KBM-7 (cell line): ENCODE measurements at regions not wholly inside any gene's neighbourhood (a gene's known extent, or its start where the extent isn't known, plus 50 kb on each side); places are given as distances from the start of the nearest gene placed in this dataset.

Experiments
- DNase-seq: peaks from one replicate; pipeline ENCODE4 v3.0.0-alpha.2; 2015
- in situ Hi-C: fragments of 300-500 bp; cut with MboI; formaldehyde crosslinking; loops from 2 replicates; pipeline ENCODE4 v1.14.3; 2020; ENCODE audit warnings: low sequenced_read_pairs, low pct_unique_long_range_greater_than_20kb, mixed read lengths

DNA sequence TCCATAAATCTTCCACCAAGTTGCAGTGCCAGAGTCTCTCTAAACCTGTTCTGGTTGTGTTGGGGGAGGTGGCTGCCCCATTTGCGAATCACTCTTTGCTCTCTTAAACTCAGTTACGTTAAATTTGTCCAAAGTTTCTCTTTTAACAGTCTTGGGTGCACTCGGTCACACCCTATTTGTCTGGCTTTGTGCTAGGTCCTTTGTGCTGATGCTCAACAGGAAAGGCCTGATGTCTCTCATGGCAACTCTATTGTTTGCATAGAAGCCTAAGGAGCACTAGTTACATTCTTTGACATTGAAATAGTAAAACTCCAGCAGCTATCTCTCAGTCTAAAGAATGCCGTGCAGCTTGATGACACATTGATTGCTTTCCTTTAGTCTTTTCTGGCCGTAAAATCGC lies 105.1 kb downstream of the TRMT11 start:
- in situ Hi-C loops = no loop called here
- no peak for DNase-seq

DNA sequence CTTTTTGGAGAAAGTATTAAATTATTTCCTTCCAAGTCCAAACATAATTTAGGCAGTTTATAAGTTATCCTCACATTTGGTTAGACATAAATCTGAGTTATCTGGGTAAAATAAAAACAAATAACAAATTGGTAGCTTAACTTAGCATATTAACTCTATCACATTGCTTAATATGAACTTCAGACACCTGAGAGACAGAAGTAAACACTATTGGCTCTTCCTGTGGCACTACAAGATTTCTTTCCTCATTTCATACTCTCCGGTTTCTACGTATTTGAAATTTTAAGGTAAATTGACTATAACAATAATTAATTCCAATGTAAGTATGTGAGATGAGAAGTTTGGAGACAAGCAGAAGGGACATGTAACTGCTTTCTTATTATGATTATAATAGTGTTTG lies 106.8 kb downstream of the TRMT11 start:
- in situ Hi-C loops = no loop called here

DNA sequence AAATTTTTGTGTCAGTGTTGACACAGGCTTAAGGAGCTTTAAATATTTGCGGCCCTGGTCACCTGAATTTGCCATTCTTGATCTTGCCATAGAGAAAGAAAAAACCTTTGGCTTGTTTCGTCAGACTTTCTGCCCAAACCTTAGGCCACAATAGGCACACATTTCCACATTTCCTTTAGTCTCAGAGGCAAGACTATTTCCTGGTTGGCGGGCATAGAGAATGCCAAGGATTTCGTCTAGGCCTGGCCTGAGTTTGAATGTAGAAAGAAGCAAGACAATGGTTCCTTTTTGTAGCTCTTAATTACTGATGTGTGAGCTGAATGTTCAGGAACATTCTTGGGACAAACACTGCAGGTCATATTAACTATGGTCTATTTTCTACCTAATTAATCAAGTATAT lies 108.1 kb downstream of the TRMT11 start:
- DNase-seq = no peak
- in situ Hi-C loops = no loop called here

More for the DNA sequence above, 106.8 kb downstream of the TRMT11 start:
- DNase-seq = no peak

DNA sequence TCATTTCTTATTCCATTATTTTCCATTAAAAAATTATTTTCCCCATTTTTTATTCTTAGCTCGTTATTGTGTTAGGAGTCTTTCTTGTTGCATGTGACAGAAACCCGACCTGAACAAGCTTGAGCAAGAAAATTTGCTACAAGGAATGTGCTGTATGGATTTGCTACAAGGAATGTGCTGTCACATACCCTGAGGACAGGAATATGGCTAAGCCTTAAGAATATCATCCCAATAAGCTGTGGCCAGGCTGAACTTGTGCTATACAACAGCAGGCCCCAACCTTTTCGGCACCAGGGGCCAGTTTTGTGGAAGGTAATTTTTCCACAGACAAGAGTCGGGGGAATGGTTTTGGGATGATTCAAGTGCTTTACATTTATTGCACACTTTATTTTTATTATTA lies 114.0 kb downstream of the TRMT11 start:
- no peak for DNase-seq
- in situ Hi-C loops = no loop called here

DNA sequence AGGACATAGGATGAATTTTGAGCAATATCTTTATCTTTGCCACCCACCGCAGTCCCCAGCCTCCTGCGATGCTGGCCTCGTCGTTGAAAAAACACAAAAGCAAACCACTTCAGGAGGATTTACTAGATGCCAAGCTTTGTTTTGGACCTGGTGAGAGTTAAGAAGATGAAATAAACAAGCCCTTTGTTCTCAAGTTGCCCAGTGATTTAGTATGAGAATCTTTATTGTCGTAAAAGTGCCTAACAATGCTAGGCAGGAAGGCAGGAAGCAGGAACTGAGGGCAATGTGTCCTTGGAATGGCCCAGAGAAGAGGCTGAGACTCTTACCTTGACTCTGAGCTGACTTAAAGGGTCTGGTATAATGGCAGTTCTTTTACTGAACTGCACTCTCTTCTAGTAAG lies 116.0 kb downstream of the TRMT11 start:
- in situ Hi-C loops = no loop called here
- DNase-seq = no peak

DNA sequence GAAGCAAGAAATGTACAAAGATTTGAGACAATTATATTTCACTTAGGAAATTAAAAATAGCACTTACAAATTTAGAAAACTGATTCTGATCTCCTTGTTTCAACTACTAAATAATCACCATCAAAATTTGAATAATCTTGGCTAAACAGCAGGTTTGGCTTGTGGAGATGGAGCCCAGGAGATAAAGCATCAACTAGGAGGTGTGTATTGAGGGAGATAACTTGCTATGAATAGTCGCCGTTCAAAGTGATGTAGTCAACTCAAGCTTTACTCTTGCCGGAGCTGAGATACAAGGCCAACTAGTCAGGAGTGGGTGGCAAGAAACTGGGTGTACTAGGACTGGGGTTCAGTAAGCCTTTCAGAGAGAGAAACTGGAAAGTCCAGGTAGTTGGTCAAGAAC lies 117.7 kb downstream of the TRMT11 start:
- in situ Hi-C loops = no loop called here
- DNase-seq = no peak

DNA sequence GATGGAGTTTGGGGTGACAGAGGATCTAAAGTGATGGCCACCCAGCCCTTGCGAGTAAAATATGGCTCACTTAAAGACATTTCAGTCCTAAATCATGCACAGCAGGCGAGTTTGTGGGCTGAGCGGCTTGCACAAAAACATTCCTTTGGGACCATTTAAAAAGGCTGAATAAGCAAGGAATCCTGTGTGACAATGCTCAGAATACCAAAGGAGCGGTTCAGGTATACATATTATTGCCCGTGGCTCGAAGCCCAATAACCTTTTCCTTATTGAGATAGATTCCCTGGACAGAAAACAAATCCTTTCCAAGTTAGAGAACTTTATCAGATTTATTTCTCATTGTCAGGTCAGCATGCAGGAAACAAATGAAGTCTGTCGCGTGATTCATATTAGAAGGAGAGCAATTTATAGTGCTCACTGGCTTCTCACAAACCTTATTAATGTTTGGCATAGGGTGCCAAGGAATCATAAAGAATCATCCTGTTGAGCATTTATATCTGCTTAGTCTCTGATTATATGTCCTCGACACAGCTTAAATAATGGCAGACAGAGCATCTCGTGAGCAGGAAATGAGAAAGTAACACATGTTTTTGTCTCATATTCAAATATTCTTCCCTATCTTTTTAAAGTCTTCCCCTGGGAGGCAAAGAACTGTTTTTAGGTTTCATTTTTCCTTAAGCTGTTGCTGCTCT lies 121.3 kb downstream of the TRMT11 start:
- no peak for DNase-seq
- in situ Hi-C loops = no loop called here

DNA sequence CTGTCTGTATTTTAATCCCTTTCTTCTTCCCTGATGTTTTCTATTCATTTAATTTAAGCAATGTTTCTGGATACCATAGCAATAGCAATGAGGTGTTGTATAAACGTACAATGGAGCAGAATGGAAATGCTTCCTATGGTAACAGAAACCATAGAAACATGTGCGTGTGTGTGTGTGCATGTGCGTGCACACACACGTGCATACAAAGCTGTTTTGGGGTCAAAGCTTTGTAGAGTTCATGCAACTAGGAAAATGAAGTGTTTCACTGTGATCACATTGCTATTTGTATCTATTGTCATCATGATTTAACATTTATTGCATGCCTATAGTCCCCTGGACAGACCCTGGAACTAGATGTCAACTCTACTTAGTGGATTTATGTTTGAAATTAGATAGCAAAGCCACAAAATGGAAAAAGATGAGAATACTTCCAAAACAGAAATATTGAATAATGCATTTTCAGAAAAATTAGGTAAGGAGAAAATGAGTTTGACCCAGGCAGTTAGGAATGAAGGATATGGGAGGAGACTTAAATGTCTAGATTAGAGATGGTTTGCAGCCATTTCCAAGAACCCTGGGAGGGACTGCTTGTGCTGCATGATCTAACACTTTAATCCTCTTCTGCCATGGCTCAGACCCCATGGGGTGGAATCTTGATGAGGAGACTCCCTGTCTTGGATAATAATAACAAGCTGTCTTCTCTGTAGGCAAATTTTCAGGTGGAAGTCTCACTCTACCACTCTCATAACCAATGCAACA lies 124.4 kb downstream of the TRMT11 start:
- in situ Hi-C loops = no loop called here
- no peak for DNase-seq

DNA sequence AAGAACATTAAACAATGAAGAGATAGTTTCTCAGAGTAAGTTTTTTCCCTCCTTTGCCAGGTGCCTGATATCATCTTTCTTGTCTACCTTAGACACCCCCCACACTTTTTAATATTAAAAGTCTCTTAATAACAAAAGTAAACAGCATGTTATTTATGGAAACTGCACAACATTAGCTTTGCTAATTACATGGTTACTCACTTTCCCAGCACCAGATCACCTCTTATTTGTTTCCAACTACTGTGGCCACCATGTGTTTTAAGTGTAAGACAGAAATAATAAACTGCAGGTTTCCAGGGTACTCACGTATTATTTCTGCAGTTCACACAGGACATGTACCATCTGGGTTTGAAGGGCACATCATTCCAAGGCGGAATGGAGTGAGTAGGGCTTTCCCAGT lies 125.0 kb downstream of the TRMT11 start:
- no peak for DNase-seq
- in situ Hi-C loops = no loop called here

DNA sequence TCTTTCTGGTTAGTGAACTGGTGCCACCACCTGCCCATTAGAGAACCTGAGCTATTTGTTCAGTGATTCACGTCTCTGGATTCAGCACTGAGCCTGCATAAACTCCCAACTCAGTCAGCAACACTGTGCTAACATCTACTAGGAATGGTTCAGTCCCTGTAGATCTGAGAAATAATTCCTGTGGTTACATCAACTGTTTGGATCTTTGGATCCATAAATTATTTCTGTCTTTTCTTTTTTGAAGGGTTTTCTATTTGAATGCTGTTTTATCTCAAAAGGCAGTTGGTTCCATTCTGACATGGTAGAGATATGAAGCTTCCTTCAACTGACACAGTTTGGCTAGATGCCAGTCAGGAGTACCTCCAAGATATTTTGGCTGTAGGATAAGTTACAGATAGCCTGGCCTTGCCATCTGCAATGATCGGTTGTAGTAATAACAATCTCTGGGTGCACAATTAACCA lies 125.9 kb downstream of the TRMT11 start:
- DNase-seq = peak; percentile 1
- in situ Hi-C loops = no loop called here

DNA sequence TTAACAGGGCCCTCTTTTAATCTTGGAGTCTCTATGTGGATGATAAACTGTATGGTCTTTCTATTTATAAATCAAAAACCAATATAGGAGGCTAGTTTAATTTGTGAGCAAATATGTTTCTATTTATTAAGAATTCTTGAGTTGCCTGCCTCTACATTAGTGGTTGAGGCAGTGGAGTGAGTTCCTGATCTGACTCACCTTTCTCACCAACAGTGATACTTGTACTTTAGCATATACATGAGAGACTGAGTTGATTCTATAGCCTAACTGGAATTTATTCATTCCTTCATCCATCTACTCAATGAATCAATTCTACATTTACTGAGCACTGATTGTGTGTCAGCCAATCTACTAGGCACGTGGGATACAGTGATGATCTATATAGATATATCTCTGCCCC lies 126.9 kb downstream of the TRMT11 start:
- no peak for DNase-seq
- in situ Hi-C loops = no loop called here

DNA sequence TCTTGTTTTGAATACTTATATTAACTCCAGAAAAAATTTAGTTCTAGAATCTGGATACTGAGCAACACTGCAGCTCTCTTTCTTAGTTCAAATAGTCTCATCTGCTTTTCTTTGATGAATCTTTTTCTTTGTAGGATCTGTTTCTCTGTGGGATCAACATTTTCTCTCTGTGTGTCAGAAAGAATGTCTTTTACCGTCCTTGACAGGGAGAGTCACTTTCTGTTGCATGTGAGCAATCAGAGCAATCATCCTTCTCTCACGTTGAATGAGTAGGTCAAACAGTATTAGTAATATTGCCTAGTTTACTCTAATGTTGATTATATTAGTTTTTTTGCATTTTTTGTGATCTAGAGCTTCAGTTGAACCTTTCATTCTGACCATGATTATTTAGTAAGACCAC lies 130.9 kb downstream of the TRMT11 start:
- DNase-seq = no peak
- in situ Hi-C loops = no loop called here

DNA sequence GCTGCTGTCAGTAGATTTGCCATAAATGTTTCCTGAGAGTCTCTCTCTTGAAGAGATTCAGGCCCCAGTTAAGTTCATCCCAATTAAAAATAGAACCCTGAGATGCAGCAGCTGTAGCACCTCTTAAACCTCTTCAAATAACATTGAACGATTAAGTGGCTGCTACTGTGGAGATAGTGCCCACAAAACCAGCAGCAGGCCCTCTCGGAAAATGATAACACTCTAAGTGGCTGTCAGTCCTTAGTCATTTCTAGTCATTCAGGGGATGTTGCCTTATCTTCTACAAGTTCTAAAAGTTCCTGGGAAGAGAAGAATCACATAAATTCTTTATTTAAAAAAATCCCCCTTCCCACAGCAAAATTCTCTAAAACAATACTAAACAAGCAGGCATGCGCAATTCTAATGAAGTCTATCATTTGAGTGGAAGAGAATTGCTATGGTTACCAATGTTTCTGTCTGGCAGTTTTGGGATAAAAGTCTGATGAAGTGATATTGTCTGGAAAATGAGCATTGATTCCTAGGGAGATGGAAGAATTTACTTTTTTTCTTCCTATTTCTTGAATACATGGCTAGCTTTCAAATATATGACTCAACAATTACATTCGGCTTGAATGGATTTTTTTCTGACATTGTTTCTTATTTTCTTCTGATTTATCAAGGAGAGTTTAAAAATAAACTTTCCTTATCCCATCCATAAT lies 131.9 kb downstream of the TRMT11 start:
- DNase-seq = no peak
- in situ Hi-C loops = no loop called here

DNA sequence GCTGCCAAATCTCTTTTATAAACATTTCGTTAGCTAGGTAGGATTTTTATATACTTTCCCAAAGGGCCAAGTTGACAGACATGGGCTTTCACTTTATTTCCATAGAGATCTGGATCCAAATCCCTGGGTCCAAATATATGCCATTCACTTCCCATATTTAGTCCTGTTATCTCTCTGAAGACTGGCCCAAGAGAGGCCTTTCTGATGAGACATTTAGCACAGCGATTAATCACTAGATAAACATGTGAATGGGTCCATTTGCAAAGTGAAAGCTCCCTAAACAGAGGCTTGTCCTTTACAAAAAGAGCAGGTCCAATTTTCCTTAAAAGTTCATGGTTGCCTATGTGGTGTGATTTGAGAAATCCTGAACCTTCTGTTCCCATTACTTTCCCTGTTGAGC lies 132.6 kb downstream of the TRMT11 start:
- in situ Hi-C loops = no loop called here
- DNase-seq = no peak

DNA sequence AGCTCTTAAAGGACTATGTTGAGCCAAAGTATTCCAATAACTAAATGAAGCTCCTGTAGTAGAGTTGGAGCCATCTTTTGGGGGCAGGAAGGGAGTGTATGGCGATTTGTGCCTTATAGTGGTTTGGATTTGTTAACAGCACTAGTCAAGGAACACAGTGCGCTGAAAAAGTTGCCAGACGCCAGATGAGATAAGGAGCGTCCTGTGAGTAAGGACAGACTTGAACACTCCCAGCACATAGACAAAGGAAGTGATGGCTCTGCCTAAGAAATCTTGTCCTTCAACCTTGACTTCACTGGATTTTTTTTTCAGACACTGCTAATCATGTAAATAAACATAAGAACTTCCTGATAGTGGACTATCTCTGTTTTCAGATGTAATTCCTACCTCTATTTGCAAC lies 136.9 kb downstream of the TRMT11 start:
- in situ Hi-C loops = no loop called here
- DNase-seq = no peak

DNA sequence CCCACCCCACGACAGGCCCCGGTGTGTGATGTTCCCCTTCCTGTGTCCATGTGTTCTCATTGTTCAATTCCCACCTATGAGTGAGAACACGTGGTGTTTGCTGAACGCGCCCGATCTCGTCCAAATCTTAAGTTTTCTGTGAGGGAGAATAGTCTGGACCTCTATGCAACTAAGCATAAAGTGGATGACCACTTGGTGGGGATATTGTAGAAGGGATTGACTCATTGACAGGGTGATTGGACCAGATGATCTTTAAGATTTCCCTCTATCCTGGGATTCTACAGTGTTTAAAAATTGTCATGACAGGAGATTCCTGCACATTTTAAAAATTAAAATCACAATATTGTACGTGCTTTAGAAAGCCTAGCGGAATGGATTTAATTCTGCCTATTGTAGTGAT lies 141.3 kb downstream of the TRMT11 start:
- DNase-seq = no peak
- in situ Hi-C loops = no loop called here

DNA sequence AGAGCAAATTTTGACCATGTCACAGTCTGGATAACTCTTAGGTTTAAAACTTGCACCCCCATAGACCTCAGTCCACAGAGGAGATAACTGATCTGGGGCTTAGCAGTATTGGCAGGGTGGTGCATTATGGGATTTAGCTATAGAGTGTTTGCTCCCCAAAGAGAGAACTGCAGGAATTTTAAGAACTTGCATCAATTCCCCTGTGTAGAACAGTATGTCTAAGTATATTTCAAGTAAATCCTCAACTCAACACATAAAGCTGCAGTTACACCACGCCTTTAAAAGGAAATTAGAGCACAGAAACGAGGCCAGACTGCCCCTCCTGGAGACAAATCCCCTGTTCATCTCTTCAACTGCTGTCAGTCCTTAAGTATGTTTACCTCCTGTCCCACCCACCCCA lies 144.9 kb downstream of the TRMT11 start:
- DNase-seq = no peak
- in situ Hi-C loops = no loop called here

DNA sequence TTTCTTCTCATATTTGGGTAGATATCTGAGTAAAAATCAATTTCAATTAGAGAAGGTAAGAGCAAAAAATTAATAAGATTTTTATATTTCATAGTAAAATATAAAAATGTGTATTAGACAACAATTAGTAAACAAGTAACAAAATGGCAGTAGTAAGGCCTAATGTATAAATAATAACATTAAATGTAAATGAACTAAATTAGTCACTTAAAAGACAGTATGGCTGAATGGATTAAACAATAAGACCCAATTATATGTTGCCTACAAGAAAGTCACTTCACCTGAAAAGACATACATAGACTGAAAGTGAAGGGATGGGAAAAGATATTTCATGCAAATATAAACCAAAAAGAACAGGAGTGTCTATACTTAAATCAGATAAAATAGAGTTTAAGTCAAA lies 147.6 kb downstream of the TRMT11 start:
- no peak for DNase-seq
- in situ Hi-C loops = no loop called here

DNA sequence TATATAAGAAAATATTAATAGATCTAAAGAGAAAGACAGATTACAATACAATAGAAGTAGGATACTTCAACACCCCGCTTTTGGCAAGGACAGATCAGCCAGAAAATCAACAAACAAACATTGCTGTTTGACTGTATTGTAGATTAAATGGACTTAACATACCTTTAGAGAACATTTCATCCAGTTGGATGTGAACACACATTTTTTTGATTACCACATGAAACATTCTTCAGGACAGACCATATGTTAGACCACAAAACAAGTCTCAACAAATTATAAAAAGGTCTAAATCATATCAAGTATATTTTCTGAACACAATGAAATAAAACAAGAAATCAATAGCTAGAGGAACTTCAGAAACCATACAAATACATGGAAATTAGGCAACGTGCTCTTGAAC lies 148.2 kb downstream of the TRMT11 start:
- in situ Hi-C loops = no loop called here
- no peak for DNase-seq

DNA sequence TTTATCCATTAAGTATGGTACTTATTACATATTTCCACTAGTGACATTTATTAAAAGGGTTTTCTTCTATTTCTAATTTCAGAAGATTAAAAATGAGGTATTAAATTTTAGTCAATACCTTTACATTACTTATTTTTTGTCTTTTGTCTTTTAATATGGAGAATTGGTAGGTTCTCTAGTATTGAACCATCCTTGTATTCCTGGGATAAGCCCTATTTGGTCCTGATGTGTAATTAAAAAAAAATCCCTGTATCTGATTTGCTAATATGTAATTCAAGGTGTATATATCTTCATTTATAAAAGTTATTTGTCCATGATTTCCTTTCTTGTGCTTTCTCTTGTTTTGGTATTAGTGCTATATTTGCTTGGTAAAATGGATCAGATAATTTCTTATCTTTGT lies 153.7 kb downstream of the TRMT11 start:
- DNase-seq = no peak
- in situ Hi-C loops = no loop called here
